K562 (cell line): ENCODE measurements at regions not wholly inside any gene's neighbourhood (a gene's known extent, or its start where the extent isn't known, plus 50 kb on each side); places are given as distances from the start of the nearest gene placed in this dataset.
"Not testable (repeated sequence)": the region's sequence is repeated elsewhere in the genome, so short reads cannot be mapped to it uniquely, and the experiment has no call there.

ENCODE experiments used
- ATAC-seq: fragments of 200-7000 bp; cut with Tn5 transposase; 3 replicates; pipeline ENCODE4 v1.9.1; 2020; ENCODE audit warnings: moderate library complexity
- BruUV-seq: library from RNA; stranded (reverse); fragments of 400-500 nt; replicated peaks from 2 replicates; lab custom pipeline; 2021; lab: Mats Ljungman, UMichigan
- CTCF ChIA-PET: fragments of 300-600 bp; formaldehyde crosslinking; extraction: SDS; loops from one replicate; lab custom pipeline; 2021; ENCODE audit warnings: low intra/inter-chr PET ratio; lab: Yijun Ruan, JAX
- POLR2A ChIA-PET: fragments of 300-600, 350-650 bp; sonication (Branson Sonifier 250); formaldehyde crosslinking; extraction: SDS; loops from one replicate; lab custom pipeline; 2021; ENCODE audit warnings: antibody characterized with exemption, inconsistent platforms; lab: Yijun Ruan, JAX
- DNase-seq, 4 experiments: peaks; one replicate each; pipeline versions ENCODE4 v3.0.0 to v3.0.0-alpha.2; 2011 to 2018; ENCODE audit warnings: low spot score in 3 of 4, mixed read lengths in 3 of 4; ENCODE audit errors: extremely low read depth in 1 of 4
- FAIRE-seq: peaks from 2 replicates; lab custom pipeline; 2011; peaks lifted over from hg19 to GRCh38; lab: Jason Lieb, UNC
- H2AFZ ChIP-seq: 2 replicates; pipeline ENCODE4 v1.6.0; 2011; ENCODE audit warnings: low read depth, low read length, control low read depth, inconsistent platforms
- H3K27ac ChIP-seq: fragments of 200-600 bp; 3 replicates; pipeline ENCODE4 v1.8.0; 2011; ENCODE audit warnings: low read depth, mild to moderate bottlenecking, control low read depth, inconsistent platforms, low read length, moderate library complexity, mixed read lengths; ENCODE audit errors: extremely low read depth
- H3K27me3 ChIP-seq, 2 experiments: fragments of 300-600 bp in 1 of 2; 2 replicates in 1 of 2; 3 replicates in 1 of 2; pipeline versions ENCODE4 v1.6.0 to v1.8.0; 2011; ENCODE audit warnings: inconsistent platforms in 2 of 2, low read length in 2 of 2, mild to moderate bottlenecking in 1 of 2, mixed read lengths in 1 of 2, moderate library complexity in 1 of 2; ENCODE audit not compliant: control insufficient read depth in 2 of 2, insufficient read depth in 2 of 2
- H3K36me3 ChIP-seq: fragments of 300-600 bp; 3 replicates; pipeline ENCODE4 v1.8.0; 2011; ENCODE audit warnings: mild to moderate bottlenecking, low read length, inconsistent platforms; ENCODE audit not compliant: control insufficient read depth, insufficient read depth
- H3K4me1 ChIP-seq, 2 experiments: fragments of 200-600 bp in 1 of 2; replicated peaks in 1 of 2; 2 replicates in 1 of 2; 3 replicates in 1 of 2; pipeline versions ENCODE4 v1.5.1 to v1.8.0; 2011; ENCODE audit warnings: inconsistent platforms in 2 of 2, low read length in 2 of 2, mild to moderate bottlenecking in 1 of 2, mixed read lengths in 1 of 2, moderate library complexity in 1 of 2; ENCODE audit not compliant: control insufficient read depth in 2 of 2, insufficient read depth in 2 of 2
- H3K4me2 ChIP-seq: 2 replicates; pipeline ENCODE4 v1.6.1; 2011; ENCODE audit warnings: low read length, control low read depth, inconsistent platforms, mixed read lengths; ENCODE audit not compliant: insufficient read depth
- H3K4me3 ChIP-seq: fragments of 200-600 bp; sonication (generic), shearing (Covaris generic); 2 replicates; pipeline ENCODE4 v1.5.1; 2016; ENCODE audit warnings: control low read depth, inconsistent platforms
- H3K79me2 ChIP-seq: fragments of 200-600 bp; 3 replicates; pipeline ENCODE4 v1.8.0; 2011; ENCODE audit warnings: low read length, inconsistent platforms; ENCODE audit not compliant: control insufficient read depth, insufficient read depth
- H3K9ac ChIP-seq, 2 experiments: 2 replicates each; pipeline versions ENCODE4 v1.6.0 to v1.6.1; 2011; ENCODE audit warnings: low read depth in 2 of 2, low read length in 2 of 2, control low read depth in 1 of 2, inconsistent platforms in 1 of 2, mild to moderate bottlenecking in 1 of 2, mixed read lengths in 1 of 2; ENCODE audit not compliant: insufficient read depth in 1 of 2
- H3K9me1 ChIP-seq: one replicate; pipeline ENCODE4 v1.6.0; 2011; ENCODE audit warnings: inconsistent platforms, mild to moderate bottlenecking, low read length, moderate library complexity; ENCODE audit not compliant: control insufficient read depth, insufficient read depth
- H3K9me3 ChIP-seq: replicated peaks from 2 replicates; pipeline ENCODE4 v1.5.1; 2011; ENCODE audit warnings: low read depth, low read length, inconsistent platforms; ENCODE audit not compliant: control insufficient read depth, insufficient read depth
- H4K20me1 ChIP-seq: replicated peaks from 2 replicates; pipeline ENCODE4 v1.6.1; 2011; ENCODE audit warnings: low read length, inconsistent platforms, mixed read lengths; ENCODE audit not compliant: control insufficient read depth, insufficient read depth
- POLR3G ChIP-seq: IDR thresholded peaks from 2 replicates; pipeline ENCODE4 v1.6.1; 2011; ENCODE audit not compliant: insufficient read length, insufficient replicate concordance; ENCODE audit errors: extremely low read depth
- SLC30A9 ChIP-seq: fragments of 250-450 bp; sonication (Bioruptor Pico); IDR thresholded peaks from 2 replicates; pipeline ENCODE4 v1.8.0; 2022; ENCODE audit warnings: mild to moderate bottlenecking, moderate library complexity
- SNIP1 ChIP-seq: fragments of 450-650 bp; IDR thresholded peaks from 2 replicates; pipeline ENCODE4 v1.7.1; 2017; ENCODE audit warnings: low read depth, mild to moderate bottlenecking
- WGBS: fragments of 100-300 bp; shearing (Covaris generic); methylation state at CpG from one replicate; pipeline ENCODE4 v1.1.6; 2016; ENCODE audit warnings: low coverage, mixed read lengths; ENCODE audit not compliant: insufficient coverage; ENCODE audit errors: missing lambda C conversion rate; 5-methylcytosine and 5-hydroxymethylcytosine counted together
- in situ Hi-C: fragments of 300-500 bp; cut with MboI; formaldehyde crosslinking; loops from 4 replicates; pipeline ENCODE4 v1.15.0; 2018; ENCODE audit warnings: inconsistent platforms, mixed read lengths
- intact Hi-C: fragments of 100-400 bp; cut with micrococcal nuclease; formaldehyde crosslinking; loops from 2 replicates; pipeline ENCODE4 v1.14.2; 2022
- TF ChIP-seq, protein P1 (sequence below): fragments of 450-650 bp; formaldehyde crosslinking; IDR thresholded peaks from 2 replicates; pipeline ENCODE4 v1.4.0; 2022; ENCODE audit warnings: missing genetic modification characterization

DNA sequence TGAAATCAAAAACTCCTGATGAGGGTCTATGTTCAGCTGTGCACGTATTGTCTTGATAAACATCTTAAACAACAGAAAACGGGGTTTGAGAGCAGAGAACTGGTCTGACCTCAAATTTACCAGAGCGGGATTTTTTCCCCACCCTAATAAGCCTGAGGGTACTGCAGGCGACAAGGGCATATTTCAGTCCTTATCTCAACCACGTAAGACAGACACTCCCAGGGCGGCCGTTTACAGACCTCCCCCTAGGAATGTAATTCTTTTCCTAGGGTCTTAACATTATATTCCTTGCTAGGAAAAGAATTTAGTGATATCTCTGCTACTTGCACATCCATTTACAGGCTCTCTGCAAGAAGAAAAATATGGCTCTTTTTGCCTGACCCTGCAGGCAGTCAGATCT, 1546.6 kb downstream of the FAM181B start:
- H3K4me1 ChIP-seq, H3K4me2 ChIP-seq, H2AFZ ChIP-seq, POLR2A ChIA-PET, H4K20me1 ChIP-seq, H3K27ac ChIP-seq, H3K9me3 ChIP-seq, H3K9ac ChIP-seq, CTCF ChIA-PET, H3K9me1 ChIP-seq, H3K27me3 ChIP-seq, H3K79me2 ChIP-seq, H3K4me3 ChIP-seq, in situ Hi-C loops, BruUV-seq, FAIRE-seq, intact Hi-C loops, ATAC-seq, DNase-seq, H3K36me3 ChIP-seq: not testable (repeated sequence)
- WGBS = 3% methylated on average over 7 of the region's 7 CpGs

DNA sequence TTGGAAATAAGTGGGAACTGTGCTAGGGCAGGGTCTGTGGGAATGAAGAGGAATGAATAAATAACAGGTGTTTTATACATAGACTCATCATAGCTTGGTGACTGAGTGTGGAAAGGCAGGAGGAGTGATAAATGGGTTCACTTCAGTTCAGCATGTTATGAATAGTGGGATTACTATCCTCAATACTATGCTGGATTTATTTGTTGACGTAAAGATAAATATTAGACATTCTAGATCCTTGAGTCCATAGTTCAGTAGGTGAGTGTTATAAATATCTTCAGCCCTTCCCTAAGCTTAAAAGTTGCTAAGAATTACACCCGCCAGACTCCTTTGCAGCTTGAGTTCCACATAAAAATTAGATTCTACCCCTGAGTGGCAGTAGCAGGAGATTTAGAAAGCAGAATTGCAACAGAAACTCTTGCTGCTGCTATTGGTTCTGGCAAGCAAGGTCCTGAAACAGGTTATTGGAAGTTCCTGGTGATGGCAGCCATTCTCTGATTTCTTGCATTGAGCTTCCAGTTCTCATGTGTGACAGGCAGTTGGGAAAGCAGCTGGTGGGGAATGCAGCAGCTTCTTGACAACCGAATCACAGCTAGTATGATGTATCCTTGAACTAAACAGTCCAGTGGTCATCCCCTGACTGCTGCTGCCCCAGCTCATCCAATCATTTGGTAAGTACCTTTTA, 1558.9 kb downstream of the FAM181B start:
- no peak overlapping the region for H3K27ac ChIP-seq
- no peak for TF ChIP-seq SLC30A9
- TF ChIP-seq SNIP1 = no peak
- TF ChIP-seq, protein P1, sequence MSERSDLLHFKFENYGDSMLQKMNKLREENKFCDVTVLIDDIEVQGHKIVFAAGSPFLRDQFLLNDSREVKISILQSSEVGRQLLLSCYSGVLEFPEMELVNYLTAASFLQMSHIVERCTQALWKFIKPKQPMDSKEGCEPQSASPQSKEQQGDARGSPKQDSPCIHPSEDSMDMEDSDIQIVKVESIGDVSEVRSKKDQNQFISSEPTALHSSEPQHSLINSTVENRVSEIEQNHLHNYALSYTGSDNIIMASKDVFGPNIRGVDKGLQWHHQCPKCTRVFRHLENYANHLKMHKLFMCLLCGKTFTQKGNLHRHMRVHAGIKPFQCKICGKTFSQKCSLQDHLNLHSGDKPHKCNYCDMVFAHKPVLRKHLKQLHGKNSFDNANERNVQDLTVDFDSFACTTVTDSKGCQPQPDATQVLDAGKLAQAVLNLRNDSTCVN (CRISPR knock-in tag) = no peak
- no peak for TF ChIP-seq POLR3G
- no TSS peak for BruUV-seq
- H3K79me2 ChIP-seq = no peaks in the 10 kb centered on the region
- WGBS = 2% methylated on average over 3 of the region's 3 CpGs
- no peaks in the 10 kb centered on the region for H3K4me1 ChIP-seq
- no peak overlapping the region for H3K9ac ChIP-seq
- FAIRE-seq = no peak
- in situ Hi-C loops (no loop called here), intact Hi-C loops (no loop called here)
- no peaks in the 10 kb centered on the region for H3K9me1 ChIP-seq
- no peak overlapping the region for H3K4me3 ChIP-seq
- H3K27me3 ChIP-seq = no peaks in the 10 kb centered on the region
- no peak overlapping the region for H2AFZ ChIP-seq
- H4K20me1 ChIP-seq = no peaks in the 10 kb centered on the region
- CTCF ChIA-PET = no interaction called here
- no peak for ATAC-seq
- POLR2A ChIA-PET = no interaction called here
- H3K36me3 ChIP-seq = no peaks in the 10 kb centered on the region
- DNase-seq = no peak
- H3K9me3 ChIP-seq = no peaks in the 10 kb centered on the region
- no peak overlapping the region for H3K4me2 ChIP-seq
